DMS79 (cell line): ENCODE measurements at regions not wholly inside any gene's neighbourhood (a gene's known extent, or its start where the extent isn't known, plus 50 kb on each side); places are given as distances from the start of the nearest gene placed in this dataset.
"Not testable (repeated sequence)": the region's sequence is repeated elsewhere in the genome, so short reads cannot be mapped to it uniquely, and the experiment has no call there.

Experiments used
- DNase-seq: peaks from one replicate; lab custom pipeline; 2025; lab: John Stamatoyannopoulos, UW

- no peak for DNase-seq
Measured at GRCh38 chr5:91611746-91612145, 228.6 kb upstream of the ARRDC3 start.

GRCh38 chr5:91607675-91608074 is 224.6 kb upstream of the ARRDC3 start:
- no peak for DNase-seq

GRCh38 chr5:91599863-91600262 is 216.7 kb upstream of the ARRDC3 start:
- no peak for DNase-seq

GRCh38 chr5:91598216-91598615 is 215.1 kb upstream of the ARRDC3 start:
- no peak for DNase-seq

GRCh38 chr5:91595424-91595823 is 212.3 kb upstream of the ARRDC3 start:
- DNase-seq, result no peak

- DNase-seq, result no peak
Measured at GRCh38 chr5:91591076-91591475, 208.0 kb upstream of the ARRDC3 start.

GRCh38 chr5:91586232-91586631 is 203.1 kb upstream of the ARRDC3 start:
- no peak for DNase-seq

GRCh38 chr5:91584352-91584751 is 201.2 kb upstream of the ARRDC3 start:
- DNase-seq, result no peak

- DNase-seq, result not testable (repeated sequence)
Measured at GRCh38 chr5:91566012-91566411, 182.9 kb upstream of the ARRDC3 start.

GRCh38 chr5:91562922-91563321 is 179.8 kb upstream of the ARRDC3 start:
- DNase-seq, result no peak

- no peak for DNase-seq
Measured at GRCh38 chr5:91541696-91542095, 158.6 kb upstream of the ARRDC3 start.

GRCh38 chr5:91538179-91538578 is 155.1 kb upstream of the ARRDC3 start:
- no peak for DNase-seq

- DNase-seq, result no peak
Measured at GRCh38 chr5:91535499-91535898, 152.4 kb upstream of the ARRDC3 start.

- no peak for DNase-seq
Measured at GRCh38 chr5:91534332-91534731, 151.2 kb upstream of the ARRDC3 start.

GRCh38 chr5:91532779-91533178 is 149.7 kb upstream of the ARRDC3 start:
- DNase-seq, result no peak

- no peak for DNase-seq
Measured at GRCh38 chr5:91532281-91532680, 149.2 kb upstream of the ARRDC3 start.

- no peak for DNase-seq
Measured at GRCh38 chr5:91528831-91529230, 145.7 kb upstream of the ARRDC3 start.

- no peak for DNase-seq
Measured at GRCh38 chr5:91521785-91522184, 138.7 kb upstream of the ARRDC3 start.

- no peak for DNase-seq
Measured at GRCh38 chr5:91521334-91521733, 138.2 kb upstream of the ARRDC3 start.

- no peak for DNase-seq
Measured at GRCh38 chr5:91514400-91514799, 131.3 kb upstream of the ARRDC3 start.

GRCh38 chr5:91503321-91503720 is 120.2 kb upstream of the ARRDC3 start:
- no peak for DNase-seq

GRCh38 chr5:91500758-91501157 is 117.6 kb upstream of the ARRDC3 start:
- no peak for DNase-seq

- DNase-seq, result no peak
Measured at GRCh38 chr5:91499943-91500531, 116.9 kb upstream of the ARRDC3 start.

GRCh38 chr5:91495699-91496098 is 112.6 kb upstream of the ARRDC3 start:
- DNase-seq, result no peak
